Natural killer cell (primary cell): ENCODE measurements at regions not wholly inside any gene's neighbourhood (a gene's known extent, or its start where the extent isn't known, plus 50 kb on each side); places are given as distances from the start of the nearest gene placed in this dataset.
A peak's percentile ranks its signal among the peaks of the same experiment; 100 is the strongest.
"Not testable (repeated sequence)": the region's sequence is repeated elsewhere in the genome, so short reads cannot be mapped to it uniquely, and the experiment has no call there.

ENCODE experiments used
- ATAC-seq, 3 donors: fragments of 150-1000 bp in 2 of 3; fragments of 200-7000 bp in 1 of 3; cut with Tn5 transposase; 1 replicate in 1 of 3; 2 replicates in 2 of 3; pipeline ENCODE4 v1.10.0; 2021; ENCODE audit warnings: mild to moderate bottlenecking in 2 of 3, moderate library complexity in 2 of 3
- DNase-seq, 2 donors: peaks; one replicate each; pipeline versions ENCODE4 v3.0.0 to v3.0.0-alpha.2; 2013 to 2021; ENCODE audit warnings: mixed read lengths in 1 of 2
- H3K27ac ChIP-seq: one replicate; pipeline ENCODE4 v1.5.1; 2013; ENCODE audit warnings: mild to moderate bottlenecking, low read length
- H3K27me3 ChIP-seq: one replicate; pipeline ENCODE4 v1.6.1; 2013; ENCODE audit warnings: low read length; ENCODE audit not compliant: control insufficient read depth, insufficient read depth
- H3K36me3 ChIP-seq: one replicate; pipeline ENCODE4 v1.6.1; 2013; ENCODE audit warnings: low read length; ENCODE audit not compliant: control insufficient read depth, insufficient read depth
- H3K4me1 ChIP-seq: one replicate; pipeline ENCODE4 v1.6.1; 2013; ENCODE audit warnings: low read length; ENCODE audit not compliant: control insufficient read depth, insufficient read depth
- H3K4me3 ChIP-seq: one replicate; pipeline ENCODE4 v1.5.1; 2013; ENCODE audit warnings: low read length
- H3K9me3 ChIP-seq: one replicate; pipeline ENCODE4 v1.6.1; 2013; ENCODE audit warnings: low read length; ENCODE audit not compliant: control insufficient read depth, insufficient read depth
- H3K27ac Mint-ChIP-seq, 2 donors: one replicate each; pipeline ENCODE4 v1.8.0; 2022; ENCODE audit warnings: mild to moderate bottlenecking in 2 of 2, mixed read lengths in 2 of 2, moderate library complexity in 1 of 2
- H3K27me3 Mint-ChIP-seq, 2 donors: one replicate each; pipeline ENCODE4 v1.8.0; 2022; ENCODE audit warnings: low read depth in 2 of 2, mixed read lengths in 2 of 2
- H3K36me3 Mint-ChIP-seq: one replicate; pipeline ENCODE4 v1.8.0; 2022; ENCODE audit warnings: mixed read lengths
- H3K4me1 Mint-ChIP-seq, 2 donors: one replicate each; pipeline ENCODE4 v1.8.0; 2022; ENCODE audit warnings: mixed read lengths in 2 of 2
- H3K4me3 Mint-ChIP-seq: one replicate; pipeline ENCODE4 v1.8.0; 2022; ENCODE audit warnings: mild to moderate bottlenecking, moderate library complexity, mixed read lengths
- H3K9me3 Mint-ChIP-seq, 2 donors: one replicate each; pipeline ENCODE4 v1.8.0; 2022; ENCODE audit warnings: mixed read lengths in 2 of 2
- WGBS: methylation state at CpG from one replicate; pipeline ENCODE4 v1.1.7; 2013; ENCODE audit warnings: missing lambda C conversion rate; ENCODE audit not compliant: insufficient coverage; 5-methylcytosine and 5-hydroxymethylcytosine counted together
- intact Hi-C: fragments of 100-400 bp; cut with micrococcal nuclease; formaldehyde crosslinking; loops from one replicate; pipeline ENCODE4 v1.14.2; 2022

- ATAC-seq, H3K4me3 ChIP-seq, H3K9me3 ChIP-seq, H3K36me3 ChIP-seq, H3K27me3 ChIP-seq, H3K27me3 Mint-ChIP-seq, DNase-seq, H3K27ac ChIP-seq, intact Hi-C loops, H3K27ac Mint-ChIP-seq, H3K9me3 Mint-ChIP-seq, H3K4me1 ChIP-seq, H3K36me3 Mint-ChIP-seq, H3K4me3 Mint-ChIP-seq, H3K4me1 Mint-ChIP-seq: not testable (repeated sequence)
- WGBS: 95% methylated on average over 6 of the region's 7 CpGs
Measured at GRCh38 chr7:63564882-63565281, 433.8 kb upstream of the ZNF722 start.

- H3K4me1 Mint-ChIP-seq, H3K4me3 Mint-ChIP-seq, H3K27me3 ChIP-seq, H3K27ac ChIP-seq, H3K27ac Mint-ChIP-seq, DNase-seq, H3K36me3 Mint-ChIP-seq, H3K4me1 ChIP-seq, H3K9me3 ChIP-seq, H3K4me3 ChIP-seq, H3K36me3 ChIP-seq, H3K27me3 Mint-ChIP-seq, ATAC-seq, H3K9me3 Mint-ChIP-seq, intact Hi-C loops: not testable (repeated sequence)
- WGBS: 33% methylated on average over 1 of the region's 11 CpGs
Measured at GRCh38 chr7:63566886-63567285, 431.8 kb upstream of the ZNF722 start.

GRCh38 chr7:63567636-63568035 is 431.0 kb upstream of the ZNF722 start:
- intact Hi-C loops, H3K27ac ChIP-seq, H3K36me3 ChIP-seq, H3K4me1 Mint-ChIP-seq, H3K27ac Mint-ChIP-seq, H3K4me3 ChIP-seq, H3K9me3 Mint-ChIP-seq, H3K36me3 Mint-ChIP-seq, H3K9me3 ChIP-seq, H3K4me1 ChIP-seq, DNase-seq, H3K27me3 ChIP-seq, H3K4me3 Mint-ChIP-seq, H3K27me3 Mint-ChIP-seq: not testable (repeated sequence)
- 92% methylated on average over 23 of the region's 25 CpGs for WGBS
- peak in 1 of 3 donors; percentile 19 for ATAC-seq

- H3K4me1 Mint-ChIP-seq, H3K9me3 ChIP-seq, H3K4me1 ChIP-seq, H3K27me3 Mint-ChIP-seq, H3K36me3 ChIP-seq, H3K4me3 Mint-ChIP-seq, H3K27me3 ChIP-seq, H3K27ac Mint-ChIP-seq, H3K36me3 Mint-ChIP-seq, H3K4me3 ChIP-seq, intact Hi-C loops, H3K27ac ChIP-seq, DNase-seq, H3K9me3 Mint-ChIP-seq: not testable (repeated sequence)
- ATAC-seq: peak in 1 of 3 donors; percentile 5
- whole genome bisulfite sequencing: 92% methylated on average over 9 of the region's 27 CpGs
Measured at GRCh38 chr7:63568571-63569313, 429.9 kb upstream of the ZNF722 start.

GRCh38 chr7:63570386-63571115 is 428.1 kb upstream of the ZNF722 start:
- H3K36me3 ChIP-seq, H3K4me3 Mint-ChIP-seq, H3K4me1 Mint-ChIP-seq, H3K4me3 ChIP-seq, H3K27ac ChIP-seq, H3K27me3 ChIP-seq, H3K9me3 ChIP-seq, H3K27me3 Mint-ChIP-seq, H3K27ac Mint-ChIP-seq, ATAC-seq, H3K9me3 Mint-ChIP-seq, DNase-seq, H3K36me3 Mint-ChIP-seq, H3K4me1 ChIP-seq, intact Hi-C loops: not testable (repeated sequence)
- 86% methylated on average over 15 of the region's 15 CpGs for WGBS

- not testable (repeated sequence) for H3K4me3 ChIP-seq
Measured at GRCh38 chr7:63572196-63572595, 426.5 kb upstream of the ZNF722 start.

GRCh38 chr7:63572956-63573355 is 425.7 kb upstream of the ZNF722 start:
- H3K9me3 ChIP-seq: peaks cover 18% of the 10 kb centered on the region
- H3K4me1 Mint-ChIP-seq, DNase-seq, H3K36me3 ChIP-seq, ATAC-seq, H3K27ac ChIP-seq, H3K4me3 Mint-ChIP-seq, intact Hi-C loops, H3K27me3 Mint-ChIP-seq, H3K36me3 Mint-ChIP-seq, H3K4me1 ChIP-seq, H3K27me3 ChIP-seq, H3K27ac Mint-ChIP-seq, H3K4me3 ChIP-seq: not testable (repeated sequence)
- 84% methylated on average over 15 of the region's 23 CpGs for WGBS
- H3K9me3 Mint-ChIP-seq: peaks cover 1 to 10% of the 10 kb centered on the region in 2 donors

More at GRCh38 chr7:63572196-63572595, 426.5 kb upstream of the ZNF722 start:
- H3K27me3 Mint-ChIP-seq, H3K27ac ChIP-seq, H3K27ac Mint-ChIP-seq, H3K4me1 Mint-ChIP-seq, DNase-seq, H3K4me1 ChIP-seq, H3K36me3 ChIP-seq, ATAC-seq, H3K27me3 ChIP-seq, intact Hi-C loops, H3K4me3 Mint-ChIP-seq, H3K36me3 Mint-ChIP-seq: not testable (repeated sequence)
- peaks cover 4 to 14% of the 10 kb centered on the region in 2 donors for H3K9me3 Mint-ChIP-seq
- WGBS: 95% methylated on average over 26 of the region's 28 CpGs
- peaks cover 14% of the 10 kb centered on the region for H3K9me3 ChIP-seq

GRCh38 chr7:63573412-63573811 is 425.2 kb upstream of the ZNF722 start:
- H3K27ac ChIP-seq, H3K36me3 ChIP-seq, H3K27me3 ChIP-seq, ATAC-seq, DNase-seq, H3K27me3 Mint-ChIP-seq, intact Hi-C loops, H3K4me1 Mint-ChIP-seq, H3K36me3 Mint-ChIP-seq, H3K4me3 ChIP-seq, H3K4me3 Mint-ChIP-seq, H3K27ac Mint-ChIP-seq, H3K9me3 Mint-ChIP-seq, H3K4me1 ChIP-seq: not testable (repeated sequence)
- peaks cover 18% of the 10 kb centered on the region for H3K9me3 ChIP-seq
- 68% methylated on average over 3 of the region's 10 CpGs for WGBS
